ENCODE measurements at regions not wholly inside any gene's neighbourhood (a gene's known extent, or its start where the extent isn't known, plus 50 kb on each side); places are given as distances from the start of the nearest gene placed in this dataset.

GRCh38 chr12:91892081-91892855, 253.4 kb downstream of the BTG1 start:
- no peak for DNase-seq (ENCODE audit: low spot score)
- no peaks in the 10 kb centered on the region for H3K9me3 Mint-ChIP-seq (ENCODE audit: low read depth)
- no peaks in the 10 kb centered on the region for H3K36me3 Mint-ChIP-seq (ENCODE audit: low read depth)
- H3K4me1 Mint-ChIP-seq (ENCODE audit: low read depth) = peaks cover 8% of the 10 kb centered on the region
- H3K27me3 Mint-ChIP-seq (ENCODE audit: low read depth) = no peaks in the 10 kb centered on the region
- TF ChIP-seq CTCF (IDR thresholded peaks at IDR 0.05) = no peak
- no peak overlapping the region for H3K27ac Mint-ChIP-seq (ENCODE audit: unreplicated experiment)
- H3K4me3 Mint-ChIP-seq (ENCODE audit: unreplicated experiment) = no peak overlapping the region

GRCh38 chr12:91890742-91891141, 254.9 kb downstream of the BTG1 start:
- H3K9me3 Mint-ChIP-seq (ENCODE audit: low read depth) = no peaks in the 10 kb centered on the region
- no peak overlapping the region for H3K4me3 Mint-ChIP-seq (ENCODE audit: unreplicated experiment)
- no peaks in the 10 kb centered on the region for H3K27me3 Mint-ChIP-seq (ENCODE audit: low read depth)
- H3K4me1 Mint-ChIP-seq (ENCODE audit: low read depth) = peaks cover 8% of the 10 kb centered on the region
- TF ChIP-seq CTCF (IDR thresholded peaks at IDR 0.05) = no peak
- DNase-seq (ENCODE audit: low spot score) = no peak
- no peak overlapping the region for H3K27ac Mint-ChIP-seq (ENCODE audit: unreplicated experiment)
- no peaks in the 10 kb centered on the region for H3K36me3 Mint-ChIP-seq (ENCODE audit: low read depth)

- peaks cover 8% of the 10 kb centered on the region for H3K4me1 Mint-ChIP-seq (ENCODE audit: low read depth)
- no peak overlapping the region for H3K27ac Mint-ChIP-seq (ENCODE audit: unreplicated experiment)
- no peak for DNase-seq (ENCODE audit: low spot score)
- H3K4me3 Mint-ChIP-seq (ENCODE audit: unreplicated experiment) = no peak overlapping the region
- no peaks in the 10 kb centered on the region for H3K36me3 Mint-ChIP-seq (ENCODE audit: low read depth)
- no peaks in the 10 kb centered on the region for H3K27me3 Mint-ChIP-seq (ENCODE audit: low read depth)
- H3K9me3 Mint-ChIP-seq (ENCODE audit: low read depth) = no peaks in the 10 kb centered on the region
- TF ChIP-seq CTCF (IDR thresholded peaks at IDR 0.05) = no peak
Measured at GRCh38 chr12:91889910-91890309, 255.7 kb downstream of the BTG1 start.

GRCh38 chr12:91889059-91889458, 256.6 kb downstream of the BTG1 start:
- Mint-ChIP-seq H3K4me3 (ENCODE audit: unreplicated experiment) (no peak overlapping the region), H3K36me3 (ENCODE audit: low read depth) (no peaks in the 10 kb centered on the region), H3K9me3 (ENCODE audit: low read depth) (no peaks in the 10 kb centered on the region)

GRCh38 chr12:91887957-91888356, 257.7 kb downstream of the BTG1 start:
- no peak for TF ChIP-seq CTCF (IDR thresholded peaks at IDR 0.05)
- no peaks in the 10 kb centered on the region for H3K36me3 Mint-ChIP-seq (ENCODE audit: low read depth)
- no peak overlapping the region for H3K4me3 Mint-ChIP-seq (ENCODE audit: unreplicated experiment)
- H3K9me3 Mint-ChIP-seq (ENCODE audit: low read depth) = no peaks in the 10 kb centered on the region
- DNase-seq (ENCODE audit: low spot score) = no peak
- H3K27me3 Mint-ChIP-seq (ENCODE audit: low read depth) = no peaks in the 10 kb centered on the region
- H3K27ac Mint-ChIP-seq (ENCODE audit: unreplicated experiment) = no peak overlapping the region
- peaks cover 8% of the 10 kb centered on the region for H3K4me1 Mint-ChIP-seq (ENCODE audit: low read depth)

More at GRCh38 chr12:91889059-91889458, 256.6 kb downstream of the BTG1 start:
- H3K27me3 Mint-ChIP-seq (ENCODE audit: low read depth) = no peaks in the 10 kb centered on the region
- no peak for TF ChIP-seq CTCF (IDR thresholded peaks at IDR 0.05)
- H3K27ac Mint-ChIP-seq (ENCODE audit: unreplicated experiment) = no peak overlapping the region
- no peak for DNase-seq (ENCODE audit: low spot score)
- peaks cover 8% of the 10 kb centered on the region for H3K4me1 Mint-ChIP-seq (ENCODE audit: low read depth)
